ENCODE measurements at regions not wholly inside any gene's neighbourhood (a gene's known extent, or its start where the extent isn't known, plus 50 kb on each side); places are given as distances from the start of the nearest gene placed in this dataset.

GRCh38 chr13:68027306-68027705 lies 797.2 kb upstream of the PCDH9 start:
- TF ChIP-seq, protein P1, sequence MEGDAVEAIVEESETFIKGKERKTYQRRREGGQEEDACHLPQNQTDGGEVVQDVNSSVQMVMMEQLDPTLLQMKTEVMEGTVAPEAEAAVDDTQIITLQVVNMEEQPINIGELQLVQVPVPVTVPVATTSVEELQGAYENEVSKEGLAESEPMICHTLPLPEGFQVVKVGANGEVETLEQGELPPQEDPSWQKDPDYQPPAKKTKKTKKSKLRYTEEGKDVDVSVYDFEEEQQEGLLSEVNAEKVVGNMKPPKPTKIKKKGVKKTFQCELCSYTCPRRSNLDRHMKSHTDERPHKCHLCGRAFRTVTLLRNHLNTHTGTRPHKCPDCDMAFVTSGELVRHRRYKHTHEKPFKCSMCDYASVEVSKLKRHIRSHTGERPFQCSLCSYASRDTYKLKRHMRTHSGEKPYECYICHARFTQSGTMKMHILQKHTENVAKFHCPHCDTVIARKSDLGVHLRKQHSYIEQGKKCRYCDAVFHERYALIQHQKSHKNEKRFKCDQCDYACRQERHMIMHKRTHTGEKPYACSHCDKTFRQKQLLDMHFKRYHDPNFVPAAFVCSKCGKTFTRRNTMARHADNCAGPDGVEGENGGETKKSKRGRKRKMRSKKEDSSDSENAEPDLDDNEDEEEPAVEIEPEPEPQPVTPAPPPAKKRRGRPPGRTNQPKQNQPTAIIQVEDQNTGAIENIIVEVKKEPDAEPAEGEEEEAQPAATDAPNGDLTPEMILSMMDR (IDR thresholded peaks at IDR 0.05 in 8 of 11, conservative IDR thresholded peaks at IDR 0.05 in 3 of 11): no peak
- TF ChIP-seq POLR2A (IDR thresholded peaks at IDR 0.05) (no peak), POLR2AphosphoS5 (IDR thresholded peaks at IDR 0.05) (no peak)

All from spleen (tissue), 7 donors.